NB4 (cell line): ENCODE measurements at regions not wholly inside any gene's neighbourhood (a gene's known extent, or its start where the extent isn't known, plus 50 kb on each side); places are given as distances from the start of the nearest gene placed in this dataset.

Experiments used
- DNase-seq: peaks from one replicate; pipeline ENCODE4 v3.0.0; 2010; ENCODE audit warnings: low read depth
- H3K4me3 ChIP-seq: one replicate; pipeline ENCODE4 v1.5.1; 2011; ENCODE audit warnings: mild to moderate bottlenecking, low read depth, low read length, moderate library complexity
- MYC ChIP-seq: IDR thresholded peaks from 2 replicates; pipeline ENCODE4 v1.6.1; 2011; ENCODE audit warnings: low read depth, low read length
- POLR2A ChIP-seq: IDR thresholded peaks from 2 replicates; pipeline ENCODE4 v1.6.1; 2011; ENCODE audit warnings: mild to moderate bottlenecking; ENCODE audit not compliant: insufficient read length; ENCODE audit errors: extremely low read depth
- TF ChIP-seq, protein P1 (sequence below): IDR thresholded peaks from one replicate; pipeline ENCODE4 v1.5.1; 2012; ENCODE audit warnings: low read depth, low read length
- TF ChIP-seq, protein P2 (sequence below): IDR thresholded peaks from 2 replicates; pipeline ENCODE4 v1.6.1; 2011; ENCODE audit warnings: low read depth, low read length

DNA sequence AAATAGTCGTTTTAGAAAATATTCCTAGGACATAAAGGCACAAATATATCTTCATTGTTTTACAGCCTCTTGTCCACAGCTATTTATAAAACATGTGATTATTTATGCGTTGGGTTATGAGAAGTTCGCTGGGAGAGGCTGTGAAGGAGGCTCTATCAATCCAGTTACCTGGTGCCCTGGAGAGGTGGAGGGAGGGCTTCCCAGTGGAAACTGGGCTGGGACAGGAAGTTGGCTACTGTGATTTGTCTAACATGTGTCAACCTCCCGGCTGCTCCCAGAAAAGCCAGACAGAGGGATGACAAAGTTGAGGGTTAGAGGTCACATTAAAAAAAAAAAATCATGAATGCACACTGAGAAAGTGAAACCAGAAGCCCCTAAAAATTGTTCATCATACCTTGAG, 346.5 kb downstream of the ZNF536 start:
- H3K4me3 ChIP-seq, result no peak overlapping the region
- DNase-seq, result no peak
- TF ChIP-seq, protein P1, sequence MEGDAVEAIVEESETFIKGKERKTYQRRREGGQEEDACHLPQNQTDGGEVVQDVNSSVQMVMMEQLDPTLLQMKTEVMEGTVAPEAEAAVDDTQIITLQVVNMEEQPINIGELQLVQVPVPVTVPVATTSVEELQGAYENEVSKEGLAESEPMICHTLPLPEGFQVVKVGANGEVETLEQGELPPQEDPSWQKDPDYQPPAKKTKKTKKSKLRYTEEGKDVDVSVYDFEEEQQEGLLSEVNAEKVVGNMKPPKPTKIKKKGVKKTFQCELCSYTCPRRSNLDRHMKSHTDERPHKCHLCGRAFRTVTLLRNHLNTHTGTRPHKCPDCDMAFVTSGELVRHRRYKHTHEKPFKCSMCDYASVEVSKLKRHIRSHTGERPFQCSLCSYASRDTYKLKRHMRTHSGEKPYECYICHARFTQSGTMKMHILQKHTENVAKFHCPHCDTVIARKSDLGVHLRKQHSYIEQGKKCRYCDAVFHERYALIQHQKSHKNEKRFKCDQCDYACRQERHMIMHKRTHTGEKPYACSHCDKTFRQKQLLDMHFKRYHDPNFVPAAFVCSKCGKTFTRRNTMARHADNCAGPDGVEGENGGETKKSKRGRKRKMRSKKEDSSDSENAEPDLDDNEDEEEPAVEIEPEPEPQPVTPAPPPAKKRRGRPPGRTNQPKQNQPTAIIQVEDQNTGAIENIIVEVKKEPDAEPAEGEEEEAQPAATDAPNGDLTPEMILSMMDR, result no peak
- TF ChIP-seq, protein P2, sequence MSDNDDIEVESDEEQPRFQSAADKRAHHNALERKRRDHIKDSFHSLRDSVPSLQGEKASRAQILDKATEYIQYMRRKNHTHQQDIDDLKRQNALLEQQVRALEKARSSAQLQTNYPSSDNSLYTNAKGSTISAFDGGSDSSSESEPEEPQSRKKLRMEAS, result no peak
- TF ChIP-seq MYC (no peak), POLR2A (no peak)

DNA sequence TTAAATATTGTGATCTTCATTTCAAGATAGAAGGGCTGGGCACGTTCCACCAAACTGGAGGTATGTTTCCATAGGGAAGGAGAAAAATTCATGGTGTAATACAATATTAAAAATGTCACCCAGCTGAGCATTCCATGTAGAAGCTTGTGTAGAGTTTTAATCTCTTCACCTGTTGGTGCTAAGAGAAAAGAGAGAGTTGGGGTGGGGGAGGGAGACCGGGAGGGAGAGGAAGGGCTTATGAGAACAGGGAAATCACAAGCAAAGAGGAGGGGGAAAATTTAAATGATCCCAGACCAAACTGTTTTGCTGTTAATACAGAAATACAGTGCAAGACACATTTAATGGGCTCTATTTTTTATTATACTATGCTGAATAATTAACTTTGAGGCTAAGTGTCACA, 345.8 kb downstream of the ZNF536 start:
- DNase-seq, result no peak
- no peak overlapping the region for H3K4me3 ChIP-seq
- no peak for TF ChIP-seq POLR2A
- TF ChIP-seq, protein P2, result no peak
- TF ChIP-seq, protein P1, result no peak
- no peak for TF ChIP-seq MYC

DNA sequence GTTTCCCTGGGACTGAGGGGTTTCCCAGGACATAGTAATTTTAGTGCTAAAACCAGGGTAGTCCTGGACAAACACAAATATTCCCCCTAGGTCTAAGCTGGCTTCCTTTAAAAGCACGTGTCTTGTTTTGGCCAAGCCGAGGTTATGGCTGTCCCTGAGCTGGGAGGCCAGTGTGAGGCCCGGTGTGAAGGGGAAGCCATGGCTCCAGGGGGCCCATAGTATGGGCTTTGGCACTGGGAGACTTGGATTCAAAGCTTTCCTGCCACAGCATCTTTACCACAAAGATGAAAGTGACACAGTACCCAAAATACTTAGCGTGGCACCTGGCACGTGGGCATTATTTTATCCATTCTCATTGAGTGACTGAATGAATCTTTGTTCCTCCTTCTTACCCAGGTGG, 345.2 kb downstream of the ZNF536 start:
- TF ChIP-seq MYC (no peak), POLR2A (no peak)
- TF ChIP-seq, protein P2, result no peak
- TF ChIP-seq, protein P1, result no peak
- H3K4me3 ChIP-seq, result no peak overlapping the region

DNA sequence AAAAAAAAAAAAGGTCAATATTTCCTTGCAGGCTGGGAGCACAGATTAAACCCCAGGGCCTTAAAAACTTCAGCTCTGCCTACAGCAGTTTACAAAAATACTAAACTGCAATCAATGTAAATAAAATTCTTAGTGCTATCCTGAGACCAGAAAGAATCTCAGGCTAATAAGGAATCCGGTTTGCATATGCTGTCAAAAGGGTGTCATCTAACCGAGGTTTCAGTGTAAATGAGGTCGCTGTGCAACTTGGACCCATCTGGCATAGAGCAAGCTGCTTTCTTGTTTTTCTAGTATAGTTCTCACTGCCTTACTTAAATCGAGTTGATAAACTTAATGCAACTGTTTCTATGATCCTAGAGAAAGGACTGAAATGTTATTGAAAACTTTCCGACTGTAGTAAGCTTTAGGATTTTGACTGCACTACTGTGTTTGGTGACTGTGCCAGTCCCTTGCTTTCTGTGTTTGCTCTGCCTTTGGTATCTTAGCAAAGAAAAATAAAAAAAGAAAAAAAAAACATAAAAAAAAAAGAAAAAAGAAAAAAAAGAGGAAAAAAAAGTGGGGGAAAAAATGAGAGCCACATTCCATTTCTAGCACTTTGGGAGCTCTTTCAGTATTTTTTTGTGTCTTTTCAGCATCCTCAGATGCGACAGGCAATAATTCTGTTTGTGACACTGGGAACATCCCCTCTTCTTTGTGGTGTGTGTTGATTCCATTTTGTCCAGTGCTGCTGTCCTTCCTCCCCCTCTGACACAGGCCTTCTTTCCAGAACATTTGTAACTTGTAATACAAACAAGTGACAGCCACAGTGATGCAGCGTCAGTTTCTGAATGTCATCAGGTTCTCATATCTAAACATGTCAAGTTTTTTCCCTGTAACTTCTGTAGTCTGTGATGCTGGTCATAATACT, 340.5 kb downstream of the ZNF536 start:
- H3K4me3 ChIP-seq, result no peak overlapping the region
- TF ChIP-seq, protein P1, result no peak
- TF ChIP-seq, protein P2, result no peak
- DNase-seq, result no peak

More for the DNA sequence above, 345.2 kb downstream of the ZNF536 start:
- DNase-seq, result no peak

DNA sequence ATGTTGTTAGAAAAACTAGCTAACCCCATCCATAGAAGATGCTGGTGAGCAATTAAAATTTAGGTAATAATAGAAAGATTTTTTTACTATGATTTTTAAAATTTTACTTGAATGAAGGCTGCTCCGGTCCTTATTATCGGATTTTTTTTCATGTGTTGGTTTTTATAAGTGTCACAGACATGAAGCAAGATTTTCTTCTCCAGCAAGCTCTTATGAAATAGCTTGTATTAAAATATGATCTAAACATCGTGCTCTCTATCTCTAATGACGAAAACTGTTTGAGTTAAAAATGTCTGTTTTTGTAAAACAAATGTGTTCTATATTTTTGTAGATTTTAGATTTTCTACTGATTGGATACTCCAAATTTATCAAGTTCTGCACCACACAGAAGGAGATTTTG, 339.6 kb downstream of the ZNF536 start:
- DNase-seq, result no peak
- H3K4me3 ChIP-seq, result no peak overlapping the region
- TF ChIP-seq MYC (no peak), POLR2A (no peak)
- TF ChIP-seq, protein P1, result no peak
- TF ChIP-seq, protein P2, result no peak
